WI38 (cell line): ENCODE measurements at regions not wholly inside any gene's neighbourhood (a gene's known extent, or its start where the extent isn't known, plus 50 kb on each side); places are given as distances from the start of the nearest gene placed in this dataset.

Experiments used
- H3K4me3 ChIP-seq: 2 replicates; pipeline ENCODE4 v1.5.1; 2011; ENCODE audit warnings: low read depth, mild to moderate bottlenecking, control low read depth, low read length
- TF ChIP-seq, protein P1 (sequence below): IDR thresholded peaks from 2 replicates; pipeline ENCODE4 v1.5.1; 2012; ENCODE audit warnings: low read depth, mild to moderate bottlenecking, control low read depth, low read length

- TF ChIP-seq, protein P1, sequence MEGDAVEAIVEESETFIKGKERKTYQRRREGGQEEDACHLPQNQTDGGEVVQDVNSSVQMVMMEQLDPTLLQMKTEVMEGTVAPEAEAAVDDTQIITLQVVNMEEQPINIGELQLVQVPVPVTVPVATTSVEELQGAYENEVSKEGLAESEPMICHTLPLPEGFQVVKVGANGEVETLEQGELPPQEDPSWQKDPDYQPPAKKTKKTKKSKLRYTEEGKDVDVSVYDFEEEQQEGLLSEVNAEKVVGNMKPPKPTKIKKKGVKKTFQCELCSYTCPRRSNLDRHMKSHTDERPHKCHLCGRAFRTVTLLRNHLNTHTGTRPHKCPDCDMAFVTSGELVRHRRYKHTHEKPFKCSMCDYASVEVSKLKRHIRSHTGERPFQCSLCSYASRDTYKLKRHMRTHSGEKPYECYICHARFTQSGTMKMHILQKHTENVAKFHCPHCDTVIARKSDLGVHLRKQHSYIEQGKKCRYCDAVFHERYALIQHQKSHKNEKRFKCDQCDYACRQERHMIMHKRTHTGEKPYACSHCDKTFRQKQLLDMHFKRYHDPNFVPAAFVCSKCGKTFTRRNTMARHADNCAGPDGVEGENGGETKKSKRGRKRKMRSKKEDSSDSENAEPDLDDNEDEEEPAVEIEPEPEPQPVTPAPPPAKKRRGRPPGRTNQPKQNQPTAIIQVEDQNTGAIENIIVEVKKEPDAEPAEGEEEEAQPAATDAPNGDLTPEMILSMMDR: no peak
- H3K4me3 ChIP-seq: no peak overlapping the region
Measured at GRCh38 chr3:157824281-157824680, 281.9 kb downstream of the SHOX2 start.

DNA sequence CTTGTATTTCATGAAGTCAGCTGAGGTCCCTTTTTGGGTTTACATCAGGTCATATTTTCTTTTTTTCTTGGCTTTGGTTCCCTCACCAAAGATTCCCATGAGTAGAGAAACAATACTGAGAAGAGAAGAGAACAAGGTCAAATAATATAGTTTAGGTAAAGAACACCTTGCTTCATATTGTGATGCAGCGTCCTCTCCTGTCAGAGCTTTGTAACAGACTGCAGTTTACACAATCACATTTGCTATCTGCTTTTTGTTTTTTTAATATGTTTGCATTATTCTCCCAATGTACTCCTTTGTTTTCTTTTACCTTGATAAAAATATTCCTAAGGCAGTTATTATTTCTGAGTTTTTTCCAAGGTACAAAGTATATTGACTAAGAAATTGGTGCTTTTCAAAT is 283.2 kb downstream of the SHOX2 start:
- no peak overlapping the region for H3K4me3 ChIP-seq
- TF ChIP-seq, protein P1: no peak

DNA sequence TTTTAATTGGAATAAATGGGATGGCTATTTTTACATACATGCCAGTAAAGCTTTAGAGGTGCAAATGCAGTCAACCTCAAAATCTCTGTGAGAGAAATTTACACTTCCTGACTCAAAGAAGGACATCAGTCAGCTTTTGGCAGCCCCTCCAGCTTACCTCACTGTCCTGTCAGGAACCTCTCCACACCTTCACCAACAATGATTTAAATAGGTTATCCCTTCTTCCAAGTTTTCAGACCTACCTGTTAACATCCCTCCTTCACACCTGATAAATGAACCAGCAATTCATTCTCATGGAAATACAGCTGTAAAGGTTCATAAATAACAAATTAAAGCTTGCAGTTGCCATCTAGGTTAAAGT is 286.1 kb downstream of the SHOX2 start:
- TF ChIP-seq, protein P1: no peak
- no peak overlapping the region for H3K4me3 ChIP-seq

GRCh38 chr3:157819270-157820156 is 286.7 kb downstream of the SHOX2 start:
- TF ChIP-seq, protein P1: no peak
- H3K4me3 ChIP-seq: no peak overlapping the region

GRCh38 chr3:157816896-157817295 is 289.3 kb downstream of the SHOX2 start:
- no peak overlapping the region for H3K4me3 ChIP-seq
- TF ChIP-seq, protein P1: no peak

DNA sequence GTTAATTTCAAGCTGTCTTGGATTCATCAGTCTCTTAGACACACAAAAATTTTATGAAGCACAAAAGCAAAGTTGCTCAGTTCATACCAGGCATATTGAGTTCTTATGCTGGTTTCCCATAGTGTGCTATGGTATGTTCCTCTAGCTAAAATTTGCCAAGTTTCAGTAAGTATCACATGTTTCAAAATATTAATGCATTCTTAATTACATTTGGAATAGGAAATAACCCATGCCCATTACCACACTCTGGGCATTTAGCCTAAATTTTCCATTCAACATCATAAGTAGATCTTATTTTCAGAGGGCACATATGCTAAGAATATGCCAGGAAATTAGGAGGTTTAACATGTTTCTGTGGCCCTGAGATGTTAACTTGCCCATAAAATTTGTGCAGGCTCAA is 289.9 kb downstream of the SHOX2 start:
- TF ChIP-seq, protein P1: no peak

GRCh38 chr3:157815739-157816138 is 290.5 kb downstream of the SHOX2 start:
- TF ChIP-seq, protein P1: no peak
- no peak overlapping the region for H3K4me3 ChIP-seq

More for the DNA sequence above, 289.9 kb downstream of the SHOX2 start:
- no peak overlapping the region for H3K4me3 ChIP-seq
